CD14-positive monocyte (primary cell): ENCODE measurements at regions not wholly inside any gene's neighbourhood (a gene's known extent, or its start where the extent isn't known, plus 50 kb on each side); places are given as distances from the start of the nearest gene placed in this dataset.

Source experiments
- DNase-seq, 3 donors: peaks; one replicate each; pipeline ENCODE4 v3.0.0-alpha.2; 2011 to 2022
- H2AFZ ChIP-seq: 2 replicates; pipeline ENCODE4 v1.6.0; 2012; ENCODE audit warnings: mild to moderate bottlenecking, low read depth, low read length, inconsistent platforms; ENCODE audit not compliant: insufficient read depth, poor library complexity, severe bottlenecking
- H3K27ac ChIP-seq, 2 donors: 1 replicate in 1 of 2; 2 replicates in 1 of 2; pipeline ENCODE4 v1.5.1; 2012 to 2013; ENCODE audit warnings: low read length in 2 of 2, control low read depth in 1 of 2, inconsistent platforms in 1 of 2, low read depth in 1 of 2, mild to moderate bottlenecking in 1 of 2
- H3K27me3 ChIP-seq, 2 donors: one replicate each; pipeline versions ENCODE4 v1.6.0 to v1.6.1; 2011 to 2013; ENCODE audit warnings: low read length in 2 of 2; ENCODE audit not compliant: control insufficient read depth in 2 of 2, insufficient read depth in 2 of 2
- H3K36me3 ChIP-seq, 2 donors: replicated peaks in 1 of 2; 1 replicate in 1 of 2; 2 replicates in 1 of 2; pipeline versions ENCODE4 v1.5.1 to v1.6.1; 2012 to 2013; ENCODE audit warnings: low read length in 2 of 2, control low read depth in 1 of 2, inconsistent platforms in 1 of 2, mild to moderate bottlenecking in 1 of 2; ENCODE audit not compliant: insufficient read depth in 2 of 2, control insufficient read depth in 1 of 2
- H3K4me1 ChIP-seq, 2 donors: 1 replicate in 1 of 2; 2 replicates in 1 of 2; pipeline versions ENCODE4 v1.5.1 to v1.6.1; 2012 to 2013; ENCODE audit warnings: low read length in 2 of 2, control low read depth in 1 of 2, inconsistent platforms in 1 of 2, mild to moderate bottlenecking in 1 of 2, moderate library complexity in 1 of 2; ENCODE audit not compliant: insufficient read depth in 2 of 2, control insufficient read depth in 1 of 2
- H3K4me2 ChIP-seq: replicated peaks from 2 replicates; pipeline ENCODE3; 2012; ENCODE audit warnings: low read length, moderate library complexity, mild to moderate bottlenecking; ENCODE audit not compliant: poor library complexity, severe bottlenecking; ENCODE audit errors: extremely low read depth
- H3K4me3 ChIP-seq, 3 experiments: fragments of 200-600 bp in 1 of 3; sonication (generic) in 1 of 3; replicated peaks in 1 of 3; 1 replicate in 2 of 3; 2 replicates in 1 of 3; pipeline ENCODE4 v1.5.1; 2011 to 2013; ENCODE audit warnings: low read length in 3 of 3, mild to moderate bottlenecking in 3 of 3, control low read depth in 2 of 3, low read depth in 2 of 3, inconsistent platforms in 1 of 3, moderate library complexity in 1 of 3
- H3K79me2 ChIP-seq: 2 replicates; pipeline ENCODE4 v1.6.0; 2012; ENCODE audit warnings: mild to moderate bottlenecking, control low read depth, inconsistent platforms, low read length, moderate library complexity; ENCODE audit not compliant: insufficient read depth
- H3K9ac ChIP-seq: 2 replicates; pipeline ENCODE4 v1.6.0; 2017; ENCODE audit warnings: low read length, mild to moderate bottlenecking; ENCODE audit not compliant: insufficient read depth, poor library complexity, severe bottlenecking
- H3K9me3 ChIP-seq, 2 donors: replicated peaks in 1 of 2; 1 replicate in 1 of 2; 2 replicates in 1 of 2; pipeline versions ENCODE4 v1.5.1 to v1.6.1; 2012 to 2013; ENCODE audit warnings: low read length in 2 of 2, control low read depth in 1 of 2; ENCODE audit not compliant: control insufficient read depth in 1 of 2, insufficient read depth in 1 of 2
- H4K20me1 ChIP-seq: 2 replicates; pipeline ENCODE4 v1.6.0; 2012; ENCODE audit warnings: mild to moderate bottlenecking, low read length, control low read depth, moderate library complexity; ENCODE audit not compliant: insufficient read depth
- H3K27ac Mint-ChIP-seq, 7 donors: one replicate each; pipeline ENCODE4 v1.8.0; 2020; ENCODE audit warnings: mild to moderate bottlenecking in 7 of 7, mixed read lengths in 7 of 7, moderate library complexity in 6 of 7, inconsistent platforms in 2 of 7
- H3K27me3 Mint-ChIP-seq, 3 donors: one replicate each; pipeline ENCODE4 v1.8.0; 2021 to 2022; ENCODE audit warnings: low read depth in 3 of 3, mild to moderate bottlenecking in 3 of 3, mixed read lengths in 3 of 3, moderate library complexity in 3 of 3, inconsistent platforms in 1 of 3
- H3K36me3 Mint-ChIP-seq, 2 donors: one replicate each; pipeline ENCODE4 v1.8.0; 2020; ENCODE audit warnings: mixed read lengths in 2 of 2, inconsistent platforms in 1 of 2, mild to moderate bottlenecking in 1 of 2
- H3K4me1 Mint-ChIP-seq: one replicate; pipeline ENCODE4 v1.8.0; 2020; ENCODE audit warnings: mild to moderate bottlenecking, mixed read lengths
- H3K4me3 Mint-ChIP-seq, 2 donors: one replicate each; pipeline ENCODE4 v1.8.0; 2020; ENCODE audit warnings: mild to moderate bottlenecking in 2 of 2, mixed read lengths in 2 of 2, moderate library complexity in 1 of 2
- H3K9me3 Mint-ChIP-seq, 7 donors: one replicate each; pipeline ENCODE4 v1.8.0; 2020 to 2022; ENCODE audit warnings: mixed read lengths in 7 of 7, mild to moderate bottlenecking in 6 of 7, moderate library complexity in 6 of 7, inconsistent platforms in 2 of 7
- WGBS: methylation state at CpG from one replicate; pipeline ENCODE4 v1.1.5; 2013; ENCODE audit warnings: missing lambda C conversion rate; ENCODE audit not compliant: insufficient coverage; 5-methylcytosine and 5-hydroxymethylcytosine counted together
- intact Hi-C, 2 donors: fragments of 100-400 bp; cut with micrococcal nuclease; formaldehyde crosslinking; loops; one replicate each; pipeline versions ENCODE4 v1.15.0 to v1.15.1; 2023
- TF ChIP-seq, protein P1 (sequence below): fragments of 200-600 bp; IDR thresholded peaks from one replicate; pipeline ENCODE4 v1.8.0; 2022; ENCODE audit warnings: antibody characterized with exemption, mild to moderate bottlenecking

- intact Hi-C loops = no loop called here
- H3K4me3 Mint-ChIP-seq = no peak overlapping the region
- TF ChIP-seq, protein P1, sequence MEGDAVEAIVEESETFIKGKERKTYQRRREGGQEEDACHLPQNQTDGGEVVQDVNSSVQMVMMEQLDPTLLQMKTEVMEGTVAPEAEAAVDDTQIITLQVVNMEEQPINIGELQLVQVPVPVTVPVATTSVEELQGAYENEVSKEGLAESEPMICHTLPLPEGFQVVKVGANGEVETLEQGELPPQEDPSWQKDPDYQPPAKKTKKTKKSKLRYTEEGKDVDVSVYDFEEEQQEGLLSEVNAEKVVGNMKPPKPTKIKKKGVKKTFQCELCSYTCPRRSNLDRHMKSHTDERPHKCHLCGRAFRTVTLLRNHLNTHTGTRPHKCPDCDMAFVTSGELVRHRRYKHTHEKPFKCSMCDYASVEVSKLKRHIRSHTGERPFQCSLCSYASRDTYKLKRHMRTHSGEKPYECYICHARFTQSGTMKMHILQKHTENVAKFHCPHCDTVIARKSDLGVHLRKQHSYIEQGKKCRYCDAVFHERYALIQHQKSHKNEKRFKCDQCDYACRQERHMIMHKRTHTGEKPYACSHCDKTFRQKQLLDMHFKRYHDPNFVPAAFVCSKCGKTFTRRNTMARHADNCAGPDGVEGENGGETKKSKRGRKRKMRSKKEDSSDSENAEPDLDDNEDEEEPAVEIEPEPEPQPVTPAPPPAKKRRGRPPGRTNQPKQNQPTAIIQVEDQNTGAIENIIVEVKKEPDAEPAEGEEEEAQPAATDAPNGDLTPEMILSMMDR = no peak
Observed at GRCh38 chr4:60315586-60315985, 884.5 kb upstream of the ADGRL3 start.

GRCh38 chr4:60326735-60327134 lies 873.4 kb upstream of the ADGRL3 start:
- Histone ChIP-seq H3K4me3 (no peak overlapping the region), H3K36me3 (no peaks in the 10 kb centered on the region), H3K9ac (no peak overlapping the region), H3K27ac (no peak overlapping the region), H3K4me1 (no peaks in the 10 kb centered on the region), H3K79me2 (no peaks in the 10 kb centered on the region), H2AFZ (no peak overlapping the region), H3K9me3 (no peaks in the 10 kb centered on the region), H3K27me3 (no peaks in the 10 kb centered on the region), H4K20me1 (no peaks in the 10 kb centered on the region), H3K4me2 (no peak overlapping the region)
- TF ChIP-seq, protein P1 = no peak
- Mint-ChIP-seq H3K36me3 (no peaks in the 10 kb centered on the region), H3K4me1 (no peaks in the 10 kb centered on the region), H3K9me3 (peaks cover 0 to 2% (median 0%) of the 10 kb centered on the region in 7 donors), H3K4me3 (no peak overlapping the region), H3K27me3 (no peaks in the 10 kb centered on the region), H3K27ac (no peak overlapping the region)
- WGBS = 80% methylated on average over 1 of the region's 3 CpGs
- intact Hi-C loops = no loop called here
- DNase-seq = no peak

More at GRCh38 chr4:60315586-60315985, 884.5 kb upstream of the ADGRL3 start:
- H3K36me3 Mint-ChIP-seq = no peaks in the 10 kb centered on the region
- Histone ChIP-seq H3K27me3 (no peaks in the 10 kb centered on the region), H2AFZ (no peak overlapping the region), H3K4me3 (no peak overlapping the region), H3K36me3 (no peaks in the 10 kb centered on the region), H3K9ac (no peak overlapping the region), H3K79me2 (no peaks in the 10 kb centered on the region), H3K9me3 (peaks cover 0 to 9% of the 10 kb centered on the region in 2 donors), H3K4me2 (no peak overlapping the region), H4K20me1 (no peaks in the 10 kb centered on the region), H3K4me1 (no peaks in the 10 kb centered on the region), H3K27ac (no peak overlapping the region)
- WGBS = no CpG with 5 or more reads among the region's 2 CpGs
- no peaks in the 10 kb centered on the region for H3K4me1 Mint-ChIP-seq
- no peaks in the 10 kb centered on the region for H3K27me3 Mint-ChIP-seq
- DNase-seq = no peak
- peaks cover 0 to 6% (median 3%) of the 10 kb centered on the region in 7 donors for H3K9me3 Mint-ChIP-seq
- H3K27ac Mint-ChIP-seq = no peak overlapping the region
